ENCODE measurements at regions not wholly inside any gene's neighbourhood (a gene's known extent, or its start where the extent isn't known, plus 50 kb on each side); places are given as distances from the start of the nearest gene placed in this dataset.

DNA sequence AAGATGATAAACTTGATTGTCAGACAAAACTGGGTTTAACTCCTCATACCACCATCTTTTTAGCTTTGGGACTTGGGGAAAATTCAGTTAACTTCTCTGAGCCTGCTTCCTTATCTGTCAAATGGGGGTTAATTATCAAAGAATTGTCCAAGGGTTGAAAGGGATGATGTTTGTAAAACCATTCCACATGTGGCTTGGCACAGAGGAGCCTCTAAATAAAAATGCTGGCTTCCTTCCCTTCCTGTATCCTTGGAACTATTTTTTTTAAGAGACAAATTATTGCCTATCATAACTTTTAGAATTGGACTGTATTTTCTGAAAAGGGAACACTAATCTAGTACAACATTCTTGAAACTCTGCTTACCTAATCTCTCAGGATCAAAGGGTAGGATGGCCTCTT, 143.4 kb upstream of the USP24 start:
- Histone ChIP-seq H3K14ac (ENCODE audit: insufficient read length) (no peak overlapping the region), H2AFZ (ENCODE audit: low read length) (no peak overlapping the region), H3K79me2 (ENCODE audit: control insufficient read depth in 1 of 2, insufficient read depth in 2 of 2, low read length in 2 of 2) (no peaks in the 10 kb centered on the region), H3K4me1 (replicated peaks in 1 of 4; ENCODE audit: control insufficient read depth in 3 of 4, insufficient read depth in 4 of 4, low read length in 3 of 4) (no peaks in the 10 kb centered on the region), H3K23me2 (ENCODE audit: low read depth, low read length) (no peaks in the 10 kb centered on the region), H4K5ac (ENCODE audit: insufficient read length, low read depth, low read length) (no peak overlapping the region), H3K56ac (replicated peaks; ENCODE audit: insufficient read length, low read depth, low read length) (no peak overlapping the region), H4K20me1 (replicated peaks in 1 of 2; ENCODE audit: control insufficient read depth in 1 of 2, insufficient read depth in 2 of 2, low read length in 2 of 2) (no peaks in the 10 kb centered on the region), H3K36me3 (ENCODE audit: control insufficient read depth in 2 of 4, insufficient read depth in 4 of 4, low read length in 3 of 4) (no peaks in the 10 kb centered on the region), H3K4ac (replicated peaks; ENCODE audit: insufficient read length, low read depth, low read length) (no peak overlapping the region), H2BK15ac (ENCODE audit: low read length) (no peak overlapping the region), H3K4me3 (ENCODE audit: extremely low read depth in 1 of 4, insufficient read depth in 2 of 4, low read depth in 3 of 4, low read length in 4 of 4) (no peak overlapping the region), H2BK20ac (ENCODE audit: low read length) (no peak overlapping the region), H3K27ac (ENCODE audit: low read depth, low read length) (no peak overlapping the region), H2AK5ac (ENCODE audit: low read depth, low read length) (no peak overlapping the region), H3K4me2 (ENCODE audit: insufficient read depth in 1 of 2, low read depth in 2 of 2, low read length in 2 of 2) (no peak overlapping the region), H3K27me3 (replicated peaks in 1 of 4; ENCODE audit: control insufficient read depth in 3 of 4, extremely low read depth in 1 of 4, insufficient read depth in 3 of 4, low read length in 3 of 4) (no peaks in the 10 kb centered on the region), H2BK12ac (ENCODE audit: low read depth, low read length) (no peak overlapping the region), H3K9me3 (ENCODE audit: insufficient read depth in 2 of 2, low read depth in 1 of 2, low read length in 1 of 2) (no peaks in the 10 kb centered on the region), H3K18ac (ENCODE audit: extremely low read depth, low read length) (no peak overlapping the region), H3K79me1 (ENCODE audit: low read depth, low read length) (no peaks in the 10 kb centered on the region), H2BK5ac (ENCODE audit: low read depth, low read length) (no peak overlapping the region), H4K91ac (replicated peaks; ENCODE audit: insufficient read length, low read length) (no peak overlapping the region), H3K9ac (replicated peaks in 1 of 4; ENCODE audit: extremely low read depth in 1 of 4, low read depth in 3 of 4, low read length in 3 of 4) (no peak overlapping the region), H3K23ac (ENCODE audit: insufficient read length) (no peak overlapping the region), H2BK120ac (replicated peaks; ENCODE audit: low read depth, low read length) (no peak overlapping the region), H4K8ac (ENCODE audit: extremely low read depth, insufficient read depth, low read length) (no peak overlapping the region)
- ChIA-PET CTCF (ENCODE audit: partially characterized antibody) (interaction anchor here (0.9 to 1.5 kb wide), 3 partner anchors 17 to 75 kb away, joined by 3 to 7 read pairs (median 5); no protein-coding TSS in a partner anchor), POLR2A (ENCODE audit: partially characterized antibody) (no interaction called here)
- no peak for TF ChIP-seq YY1 (IDR thresholded peaks at IDR 0.05; ENCODE audit: low read depth, low read length)
- no peak for DNase-seq (ENCODE audit: low read depth in 1 of 2, low spot score in 2 of 2)
- FAIRE-seq: no peak
